ENCODE measurements at regions not wholly inside any gene's neighbourhood (a gene's known extent, or its start where the extent isn't known, plus 50 kb on each side); places are given as distances from the start of the nearest gene placed in this dataset.

DNA sequence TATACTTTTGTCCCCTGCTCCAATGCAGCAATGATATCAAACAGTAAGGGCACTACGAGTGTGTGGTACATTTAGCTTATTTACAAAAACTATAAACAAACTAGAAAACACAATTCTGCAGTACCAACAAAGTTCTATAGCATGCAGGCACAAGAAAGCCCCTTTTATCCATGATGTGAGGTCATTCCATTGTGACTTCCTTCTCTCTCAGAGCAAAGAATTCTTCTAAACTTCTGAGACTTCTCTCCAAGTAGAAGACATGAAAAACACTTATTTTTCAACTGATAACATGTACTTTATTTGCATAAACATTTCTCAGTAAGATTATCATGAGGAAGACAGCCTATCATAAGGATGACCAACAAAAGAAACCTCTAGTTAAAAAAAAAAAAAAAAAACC is 569.8 kb downstream of the TLE1 start:
- TF ChIP-seq, protein P1, sequence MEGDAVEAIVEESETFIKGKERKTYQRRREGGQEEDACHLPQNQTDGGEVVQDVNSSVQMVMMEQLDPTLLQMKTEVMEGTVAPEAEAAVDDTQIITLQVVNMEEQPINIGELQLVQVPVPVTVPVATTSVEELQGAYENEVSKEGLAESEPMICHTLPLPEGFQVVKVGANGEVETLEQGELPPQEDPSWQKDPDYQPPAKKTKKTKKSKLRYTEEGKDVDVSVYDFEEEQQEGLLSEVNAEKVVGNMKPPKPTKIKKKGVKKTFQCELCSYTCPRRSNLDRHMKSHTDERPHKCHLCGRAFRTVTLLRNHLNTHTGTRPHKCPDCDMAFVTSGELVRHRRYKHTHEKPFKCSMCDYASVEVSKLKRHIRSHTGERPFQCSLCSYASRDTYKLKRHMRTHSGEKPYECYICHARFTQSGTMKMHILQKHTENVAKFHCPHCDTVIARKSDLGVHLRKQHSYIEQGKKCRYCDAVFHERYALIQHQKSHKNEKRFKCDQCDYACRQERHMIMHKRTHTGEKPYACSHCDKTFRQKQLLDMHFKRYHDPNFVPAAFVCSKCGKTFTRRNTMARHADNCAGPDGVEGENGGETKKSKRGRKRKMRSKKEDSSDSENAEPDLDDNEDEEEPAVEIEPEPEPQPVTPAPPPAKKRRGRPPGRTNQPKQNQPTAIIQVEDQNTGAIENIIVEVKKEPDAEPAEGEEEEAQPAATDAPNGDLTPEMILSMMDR (conservative IDR thresholded peaks at IDR 0.05) = no peak
- TF ChIP-seq ZFX (IDR thresholded peaks at IDR 0.05) = no peak
- H3K27ac ChIP-seq = no peak overlapping the region

DNA sequence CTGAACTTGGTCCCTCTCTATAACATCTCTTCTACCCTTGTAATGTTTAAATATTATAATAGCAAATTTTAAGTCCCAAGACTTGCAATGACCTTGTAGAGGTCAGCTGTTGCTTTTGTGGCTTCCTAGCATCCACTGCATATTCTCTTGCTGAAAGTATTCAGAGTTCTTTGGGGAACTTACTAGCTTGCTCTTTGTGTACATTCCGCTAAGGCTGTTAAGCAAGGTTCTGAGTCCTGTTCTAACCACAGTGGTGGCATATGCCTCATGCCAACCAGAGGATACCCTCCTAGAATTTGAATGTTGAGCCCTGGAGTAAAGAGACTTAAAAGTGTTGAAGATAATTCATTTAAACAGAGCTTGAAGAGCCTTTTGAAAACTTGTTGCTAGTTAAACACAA is 570.9 kb downstream of the TLE1 start:
- TF ChIP-seq, protein P1 (conservative IDR thresholded peaks at IDR 0.05) = no peak
- no peak for TF ChIP-seq ZFX (IDR thresholded peaks at IDR 0.05)
- H3K27ac ChIP-seq = no peak overlapping the region

DNA sequence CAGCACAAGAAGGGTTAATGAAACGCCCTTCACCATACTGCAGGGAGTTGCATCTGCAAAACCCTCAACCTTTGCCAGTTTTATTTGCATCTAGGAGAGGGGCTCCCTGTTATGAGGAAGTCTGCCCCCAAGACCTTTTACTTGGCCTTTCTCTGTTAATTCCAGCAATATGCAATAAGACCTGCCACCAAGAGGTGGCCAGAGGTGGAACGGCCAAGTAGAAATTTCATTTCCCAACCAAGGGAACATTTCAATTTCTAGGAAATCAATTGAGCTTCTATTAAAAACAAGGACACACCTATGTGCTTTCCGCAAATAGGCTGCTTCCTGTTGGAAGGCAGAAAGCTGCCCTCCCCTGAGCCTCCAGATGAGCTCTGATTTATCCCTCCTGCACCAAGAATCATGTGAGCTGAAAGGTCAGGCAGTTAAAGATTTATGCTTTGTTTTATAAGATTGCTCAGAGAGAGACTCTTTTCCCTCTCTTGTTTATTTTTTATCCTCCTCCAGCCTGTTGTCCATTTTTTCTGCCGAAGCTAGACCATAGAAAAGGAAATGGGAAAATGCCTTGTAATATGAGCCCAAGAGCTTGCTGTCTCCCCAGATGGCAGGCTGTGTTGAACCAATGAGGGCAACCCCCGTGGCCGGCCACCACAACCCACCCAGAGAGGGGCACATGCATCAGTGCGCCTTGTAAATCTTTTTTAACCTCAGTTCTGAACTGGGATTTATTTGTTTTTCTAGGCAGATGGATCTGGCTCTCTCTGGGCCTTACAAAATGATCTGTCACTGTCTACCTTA is 572.8 kb downstream of the TLE1 start:
- peak overlapping the region; percentile 31 for H3K27ac ChIP-seq
- no peak for TF ChIP-seq ZFX (IDR thresholded peaks at IDR 0.05)
- TF ChIP-seq, protein P1 (conservative IDR thresholded peaks at IDR 0.05) = peak; percentile 25

DNA sequence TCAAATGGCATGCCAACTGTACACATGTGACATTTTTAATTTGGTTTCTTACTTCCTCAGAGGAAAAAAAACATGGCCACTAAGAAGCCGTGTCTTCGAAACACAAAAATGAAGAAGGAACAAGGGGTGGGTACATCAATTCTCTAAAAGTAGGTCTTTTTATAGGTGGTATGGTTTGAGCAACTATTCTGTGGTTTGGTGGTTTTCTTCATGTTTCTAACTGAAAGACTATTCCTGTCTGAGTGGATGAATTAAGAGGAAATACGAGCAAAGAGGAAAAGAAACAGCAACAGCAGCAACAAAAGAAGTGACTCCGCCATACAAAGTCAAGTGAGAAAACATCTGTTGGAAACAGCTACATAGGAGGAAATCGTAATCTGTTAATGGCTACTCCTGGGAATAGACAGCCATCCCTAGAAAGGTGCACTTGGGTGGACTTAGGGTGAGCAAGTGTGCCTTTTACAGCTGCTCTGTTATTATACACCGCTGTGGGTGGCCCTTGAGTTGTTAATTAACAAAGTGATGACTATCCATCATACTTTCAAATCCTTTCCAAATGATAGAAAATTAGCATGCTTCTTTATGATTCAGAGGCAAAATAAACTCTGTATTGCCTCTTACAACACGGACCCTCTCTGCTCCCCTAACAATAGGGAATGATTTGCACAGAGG is 575.8 kb downstream of the TLE1 start:
- H3K27ac ChIP-seq = no peak overlapping the region
- TF ChIP-seq ZFX (IDR thresholded peaks at IDR 0.05) = no peak
- TF ChIP-seq, protein P1 (conservative IDR thresholded peaks at IDR 0.05) = no peak

DNA sequence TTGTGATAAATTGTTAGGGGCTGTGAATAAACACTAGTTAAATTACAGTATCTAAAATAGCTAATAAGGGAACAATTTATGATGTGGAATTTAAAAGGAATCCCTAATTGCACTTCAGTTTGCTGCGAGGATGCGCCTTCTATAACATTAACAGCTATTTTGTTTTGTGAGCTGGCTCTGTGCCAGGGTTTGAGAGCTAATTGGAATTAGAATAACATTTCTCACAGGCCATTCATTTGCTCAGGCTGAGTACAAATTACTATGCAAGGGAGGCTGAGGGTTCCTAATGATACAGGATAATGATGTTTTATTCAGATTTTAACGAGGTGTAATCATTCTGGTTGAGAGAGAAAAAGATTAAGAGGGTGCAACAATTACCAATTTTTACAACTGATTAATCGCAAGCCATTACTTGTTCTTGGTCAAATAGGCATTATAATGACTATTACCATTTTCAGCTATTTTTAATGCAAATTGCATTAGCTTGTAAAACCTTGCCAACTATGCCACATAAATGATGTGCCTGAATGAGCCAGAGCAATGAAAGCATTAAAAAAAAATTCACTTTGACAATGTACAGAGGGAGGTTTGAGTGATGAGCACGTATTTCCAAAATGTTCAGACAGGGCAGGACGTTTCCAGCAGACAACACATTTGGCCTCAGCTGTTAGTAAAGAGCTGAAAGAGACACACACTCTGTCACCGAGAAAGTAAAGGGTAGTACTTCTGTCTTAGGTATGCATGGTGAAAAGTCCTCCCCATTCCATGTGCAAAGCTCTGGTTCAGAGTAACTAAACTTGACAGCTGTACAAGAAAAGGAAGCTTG is 576.5 kb downstream of the TLE1 start:
- H3K27ac ChIP-seq = no peak overlapping the region

DNA sequence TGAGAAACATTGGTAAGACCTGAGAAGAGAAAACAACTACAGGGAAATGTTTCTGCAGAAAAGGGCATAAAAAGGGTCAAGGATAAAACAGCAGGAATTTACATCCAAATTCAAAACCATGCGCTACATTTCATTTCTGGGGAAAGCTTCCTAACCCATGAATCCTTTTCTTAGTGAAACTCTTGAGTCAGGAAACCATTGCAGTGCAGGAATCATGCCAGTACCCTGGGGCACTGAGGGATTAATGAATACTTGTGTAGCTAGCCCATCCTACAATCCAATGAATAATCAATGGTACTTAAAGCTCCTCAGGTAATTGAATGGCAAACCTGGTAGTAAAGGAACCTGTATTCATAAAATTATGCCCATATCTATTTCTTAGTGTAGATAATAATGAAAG is 580.5 kb downstream of the TLE1 start:
- TF ChIP-seq, protein P1 (conservative IDR thresholded peaks at IDR 0.05) = no peak
- TF ChIP-seq ZFX (IDR thresholded peaks at IDR 0.05) = no peak
- H3K27ac ChIP-seq = no peak overlapping the region

More for the DNA sequence above, 576.5 kb downstream of the TLE1 start:
- TF ChIP-seq ZFX (IDR thresholded peaks at IDR 0.05) = no peak
- TF ChIP-seq, protein P1 (conservative IDR thresholded peaks at IDR 0.05) = no peak

All from C4-2B (cell line).